ENCODE measurements at regions not wholly inside any gene's neighbourhood (a gene's known extent, or its start where the extent isn't known, plus 50 kb on each side); places are given as distances from the start of the nearest gene placed in this dataset.
A peak's percentile ranks its signal among the peaks of the same experiment; 100 is the strongest.

DNA sequence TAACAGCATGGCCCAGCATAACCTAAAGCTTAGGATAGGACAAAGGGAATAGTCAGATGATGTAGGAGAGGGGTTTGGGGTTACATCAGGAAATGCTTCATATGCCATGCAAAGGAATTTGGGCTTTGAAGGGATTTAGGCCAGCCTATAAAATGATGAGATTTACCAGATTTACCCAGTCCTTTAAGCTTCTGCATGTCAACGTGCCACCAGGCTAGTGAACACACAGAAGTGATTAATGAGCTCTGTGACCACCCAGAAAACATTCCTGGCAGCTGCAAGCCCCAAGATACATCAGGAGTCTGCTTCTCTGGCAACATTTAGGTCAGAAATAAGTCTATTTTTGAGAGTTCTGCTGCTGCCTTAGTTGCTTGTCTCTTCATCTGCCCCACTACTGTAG lies 118.3 kb downstream of the LRIG3 start:
- ATAC-seq: no peak
- intact Hi-C loops (cut with DNase I): no loop called here
- Histone ChIP-seq H3K36me3 (no peaks in the 10 kb centered on the region), H3K4me3 (no peak overlapping the region), H3K4me1 (no peaks in the 10 kb centered on the region), H3K27me3 (no peaks in the 10 kb centered on the region), H3K27ac (no peak overlapping the region), H3K9me3 (peaks cover 0 to 19% (median 0%) of the 10 kb centered on the region in 12 donors)
- TF ChIP-seq, protein P1, sequence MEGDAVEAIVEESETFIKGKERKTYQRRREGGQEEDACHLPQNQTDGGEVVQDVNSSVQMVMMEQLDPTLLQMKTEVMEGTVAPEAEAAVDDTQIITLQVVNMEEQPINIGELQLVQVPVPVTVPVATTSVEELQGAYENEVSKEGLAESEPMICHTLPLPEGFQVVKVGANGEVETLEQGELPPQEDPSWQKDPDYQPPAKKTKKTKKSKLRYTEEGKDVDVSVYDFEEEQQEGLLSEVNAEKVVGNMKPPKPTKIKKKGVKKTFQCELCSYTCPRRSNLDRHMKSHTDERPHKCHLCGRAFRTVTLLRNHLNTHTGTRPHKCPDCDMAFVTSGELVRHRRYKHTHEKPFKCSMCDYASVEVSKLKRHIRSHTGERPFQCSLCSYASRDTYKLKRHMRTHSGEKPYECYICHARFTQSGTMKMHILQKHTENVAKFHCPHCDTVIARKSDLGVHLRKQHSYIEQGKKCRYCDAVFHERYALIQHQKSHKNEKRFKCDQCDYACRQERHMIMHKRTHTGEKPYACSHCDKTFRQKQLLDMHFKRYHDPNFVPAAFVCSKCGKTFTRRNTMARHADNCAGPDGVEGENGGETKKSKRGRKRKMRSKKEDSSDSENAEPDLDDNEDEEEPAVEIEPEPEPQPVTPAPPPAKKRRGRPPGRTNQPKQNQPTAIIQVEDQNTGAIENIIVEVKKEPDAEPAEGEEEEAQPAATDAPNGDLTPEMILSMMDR (IDR thresholded peaks at IDR 0.05): no peak
- no peak for TF ChIP-seq POLR2A (IDR thresholded peaks at IDR 0.05)
- DNase-seq: no peak
- 44 to 71% (median 54%) methylated on average over 1 of the region's 1 CpG for WGBS, 4 donors

DNA sequence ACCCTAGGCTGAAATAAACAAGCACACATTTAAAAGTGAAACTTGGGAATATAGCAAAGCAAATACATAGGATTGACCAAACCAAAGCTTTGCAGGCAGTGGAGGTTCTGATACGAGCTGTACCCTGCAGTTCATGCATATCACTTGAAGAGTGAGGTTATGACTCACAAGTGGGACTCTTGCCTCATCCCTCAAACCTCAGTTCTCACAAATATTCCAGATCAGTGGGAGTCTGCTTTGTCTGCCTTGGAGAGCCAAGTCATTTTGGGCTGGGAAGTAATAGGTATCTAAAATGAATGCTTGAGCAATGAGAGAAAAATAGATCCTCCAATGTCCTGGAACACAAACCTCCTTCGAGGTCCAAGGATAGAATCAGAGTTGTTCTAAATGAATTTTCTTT lies 116.4 kb downstream of the LRIG3 start:
- whole genome bisulfite sequencing, 4 donors: 60 to 79% (median 65%) methylated on average over 2 of the region's 2 CpGs
- TF ChIP-seq, protein P1 (IDR thresholded peaks at IDR 0.05): no peak
- no peak for TF ChIP-seq POLR2A (IDR thresholded peaks at IDR 0.05)
- no peak overlapping the region for H3K27ac ChIP-seq
- H3K4me3 ChIP-seq: no peak overlapping the region
- peaks cover 0 to 11% (median 0%) of the 10 kb centered on the region in 12 donors for H3K9me3 ChIP-seq
- H3K36me3 ChIP-seq: no peaks in the 10 kb centered on the region
- H3K4me1 ChIP-seq: no peaks in the 10 kb centered on the region
- DNase-seq (no peak), ATAC-seq (peak in 1 of 4 donors; percentile 74)
- no peaks in the 10 kb centered on the region for H3K27me3 ChIP-seq
- intact Hi-C loops (cut with DNase I): no loop called here

DNA sequence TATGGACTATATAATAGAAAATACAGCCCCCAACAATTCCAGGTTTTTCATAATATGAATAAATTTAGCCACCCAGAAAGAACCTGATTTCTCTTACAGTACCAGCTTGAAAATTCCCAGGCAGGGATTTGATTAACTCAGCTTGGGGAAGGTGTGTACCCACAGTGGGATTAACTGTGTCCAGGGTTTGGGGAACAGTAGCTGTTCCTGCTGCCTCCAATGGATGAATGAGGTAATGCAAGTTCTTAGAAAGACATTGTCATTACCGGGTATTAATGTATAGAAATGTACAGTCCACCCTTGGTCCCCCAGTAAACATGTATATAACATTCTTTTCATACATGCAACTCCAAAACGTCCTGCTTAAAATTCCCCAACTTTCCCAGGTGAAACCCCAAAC lies 115.6 kb downstream of the LRIG3 start:
- intact Hi-C loops (cut with DNase I): no loop called here
- H3K4me3 ChIP-seq: no peak overlapping the region
- TF ChIP-seq, protein P1 (IDR thresholded peaks at IDR 0.05): peak in 5 of 12 donors; percentile 14 to 39 (median 31)
- no peak for TF ChIP-seq POLR2A (IDR thresholded peaks at IDR 0.05)
- WGBS, 4 donors: 44 to 66% (median 49%) methylated on average over 2 of the region's 2 CpGs
- no peaks in the 10 kb centered on the region for H3K4me1 ChIP-seq
- H3K36me3 ChIP-seq: no peaks in the 10 kb centered on the region
- no peaks in the 10 kb centered on the region for H3K27me3 ChIP-seq
- ATAC-seq: no peak
- H3K9me3 ChIP-seq: peaks cover 0 to 2% (median 0%) of the 10 kb centered on the region in 12 donors
- DNase-seq: no peak
- H3K27ac ChIP-seq: no peak overlapping the region

DNA sequence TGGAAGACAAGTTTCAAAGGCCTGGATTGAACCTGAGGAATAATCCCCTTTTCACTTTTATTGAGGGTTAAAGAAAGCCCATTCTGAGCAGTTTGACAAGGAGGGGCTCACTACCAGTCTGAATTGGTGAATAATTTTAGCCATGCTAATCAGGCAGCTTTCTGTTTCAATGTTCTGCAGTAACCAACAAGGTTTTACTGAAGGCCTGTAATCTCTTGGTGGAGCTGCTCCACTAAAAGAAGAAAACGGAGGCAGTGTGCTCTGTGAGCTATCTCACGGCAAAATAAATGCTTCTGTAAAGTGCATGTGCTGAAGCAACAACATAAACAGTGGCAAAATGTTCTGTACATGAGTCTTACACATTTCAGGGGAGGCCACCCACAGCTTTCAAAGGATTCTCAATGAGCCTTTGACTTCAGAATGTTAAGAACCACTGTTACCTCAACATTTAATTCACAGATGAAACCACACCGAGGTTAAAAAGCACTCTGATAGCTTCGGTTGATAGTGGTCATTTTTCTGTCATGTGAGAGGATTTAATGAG lies 111.2 kb downstream of the LRIG3 start:
- whole genome bisulfite sequencing, 4 donors: 74 to 88% (median 80%) methylated on average over 4 of the region's 4 CpGs
- DNase-seq (no peak), ATAC-seq (no peak)
- Histone ChIP-seq H3K36me3 (no peaks in the 10 kb centered on the region), H3K27ac (no peak overlapping the region), H3K4me1 (peaks cover 0 to 11% (median 0%) of the 10 kb centered on the region in 12 donors), H3K9me3 (no peaks in the 10 kb centered on the region), H3K27me3 (no peaks in the 10 kb centered on the region), H3K4me3 (no peak overlapping the region)
- no peak for TF ChIP-seq POLR2A (IDR thresholded peaks at IDR 0.05)
- TF ChIP-seq, protein P1 (IDR thresholded peaks at IDR 0.05): no peak
- intact Hi-C loops (cut with DNase I): no loop called here
